Keratinocyte (primary cell): ENCODE measurements at regions not wholly inside any gene's neighbourhood (a gene's known extent, or its start where the extent isn't known, plus 50 kb on each side); places are given as distances from the start of the nearest gene placed in this dataset.

Experiments used
- DNase-seq: peaks from one replicate; pipeline ENCODE4 v3.0.0-alpha.2; 2011; ENCODE audit warnings: low read depth, missing footprints, low spot score
- FAIRE-seq: peaks from 2 replicates; lab custom pipeline; 2011; peaks lifted over from hg19 to GRCh38; lab: Jason Lieb, UNC
- H2AFZ ChIP-seq: 2 replicates; pipeline ENCODE4 v1.6.0; 2012; ENCODE audit warnings: low read length, control low read depth, inconsistent platforms; ENCODE audit not compliant: control insufficient read depth
- H3K27ac ChIP-seq: 2 replicates; pipeline ENCODE4 v1.5.1; 2011; ENCODE audit warnings: low read length; ENCODE audit not compliant: control insufficient read depth, insufficient read depth
- H3K27me3 ChIP-seq: 3 replicates; pipeline ENCODE4 v1.6.0; 2011; ENCODE audit warnings: low read length; ENCODE audit not compliant: control insufficient read depth, insufficient read depth; ENCODE audit errors: extremely low read depth
- H3K36me3 ChIP-seq, 2 experiments: 2 replicates in 1 of 2; 3 replicates in 1 of 2; pipeline ENCODE4 v1.5.1; 2011; ENCODE audit warnings: low read length in 2 of 2, mild to moderate bottlenecking in 1 of 2; ENCODE audit not compliant: control insufficient read depth in 2 of 2, insufficient read depth in 2 of 2; ENCODE audit errors: extremely low read depth in 1 of 2
- H3K4me1 ChIP-seq: 3 replicates; pipeline ENCODE4 v1.5.1; 2011; ENCODE audit warnings: low read length; ENCODE audit not compliant: control insufficient read depth, insufficient read depth; ENCODE audit errors: extremely low read depth
- H3K4me2 ChIP-seq: 3 replicates; pipeline ENCODE4 v1.6.0; 2011; ENCODE audit warnings: low read depth, low read length; ENCODE audit not compliant: control insufficient read depth, insufficient read depth; ENCODE audit errors: extremely low read depth
- H3K4me3 ChIP-seq, 3 experiments: fragments of 200-600 bp in 1 of 3; sonication (generic) in 1 of 3; 2 replicates in 2 of 3; 3 replicates in 1 of 3; pipeline ENCODE4 v1.5.1; 2011 to 2016; ENCODE audit warnings: low read length in 3 of 3, mild to moderate bottlenecking in 3 of 3, control low read depth in 2 of 3, inconsistent platforms in 1 of 3, low read depth in 1 of 3, mixed read lengths in 1 of 3, mixed run types in 1 of 3, moderate library complexity in 1 of 3; ENCODE audit not compliant: control insufficient read depth in 2 of 3, insufficient read depth in 2 of 3; ENCODE audit errors: extremely low read depth in 1 of 3
- H3K79me2 ChIP-seq: 2 replicates; pipeline ENCODE4 v1.6.0; 2012; ENCODE audit warnings: low read length; ENCODE audit not compliant: control insufficient read depth, insufficient read depth
- H3K9ac ChIP-seq: 3 replicates; pipeline ENCODE4 v1.6.0; 2011; ENCODE audit warnings: low read length; ENCODE audit not compliant: control insufficient read depth, insufficient read depth; ENCODE audit errors: extremely low read depth
- H3K9me1 ChIP-seq: 3 replicates; pipeline ENCODE4 v1.6.0; 2011; ENCODE audit warnings: low read length; ENCODE audit not compliant: control insufficient read depth, insufficient read depth; ENCODE audit errors: extremely low read depth
- H3K9me3 ChIP-seq: 2 replicates; pipeline ENCODE4 v1.5.1; 2012; ENCODE audit warnings: low read depth, low read length; ENCODE audit not compliant: control insufficient read depth
- H4K20me1 ChIP-seq: 3 replicates; pipeline ENCODE4 v1.6.0; 2011; ENCODE audit warnings: low read length; ENCODE audit not compliant: control insufficient read depth, insufficient read depth; ENCODE audit errors: extremely low read depth
- EZH2 ChIP-seq: IDR thresholded peaks from one replicate; pipeline ENCODE4 v1.6.1; 2012; ENCODE audit warnings: inconsistent platforms, mild to moderate bottlenecking, low read length, moderate library complexity
- dilution Hi-C: fragments of 300-500 bp; cut with MboI; formaldehyde crosslinking; loops from one replicate; pipeline ENCODE4 v1.7.0; 2020; ENCODE audit warnings: low sequenced_read_pairs; ENCODE audit not compliant: extremely low pct_ligation_motif_present
- TF ChIP-seq, protein P1 (sequence below), 3 experiments: IDR thresholded peaks in 1 of 3; conservative IDR thresholded peaks in 1 of 3; optimal IDR thresholded peaks in 1 of 3; 2 replicates in 2 of 3; 3 replicates in 1 of 3; pipeline versions ENCODE3 to v1.5.1; 2011; ENCODE audit warnings: low read length in 3 of 3, mild to moderate bottlenecking in 3 of 3, moderate library complexity in 2 of 3, control low read depth in 1 of 3, inconsistent platforms in 1 of 3; ENCODE audit not compliant: insufficient read depth in 2 of 3; ENCODE audit errors: extremely low read depth in 1 of 3

DNA sequence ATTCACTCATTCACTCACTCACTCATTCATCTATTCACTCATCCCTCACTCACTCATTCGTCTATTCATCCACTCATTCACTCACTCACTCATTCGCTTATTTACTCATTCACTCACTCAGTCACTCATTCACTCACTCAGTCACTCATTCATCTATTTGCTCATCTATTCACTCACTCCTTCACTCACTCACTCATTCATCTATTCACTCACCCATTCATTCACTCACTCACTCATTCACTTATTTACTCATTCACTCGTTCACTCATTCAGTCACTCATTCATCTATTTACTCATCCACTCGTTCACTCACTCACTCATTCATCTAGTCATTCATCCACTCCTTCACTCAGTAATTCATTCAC lies 128.2 kb downstream of the TTLL2 start:
- no peaks in the 10 kb centered on the region for H3K9me3 ChIP-seq
- no peak for DNase-seq
- no peaks in the 10 kb centered on the region for H3K36me3 ChIP-seq
- H3K79me2 ChIP-seq: no peaks in the 10 kb centered on the region
- no peaks in the 10 kb centered on the region for H4K20me1 ChIP-seq
- FAIRE-seq: no peak
- TF ChIP-seq, protein P1, sequence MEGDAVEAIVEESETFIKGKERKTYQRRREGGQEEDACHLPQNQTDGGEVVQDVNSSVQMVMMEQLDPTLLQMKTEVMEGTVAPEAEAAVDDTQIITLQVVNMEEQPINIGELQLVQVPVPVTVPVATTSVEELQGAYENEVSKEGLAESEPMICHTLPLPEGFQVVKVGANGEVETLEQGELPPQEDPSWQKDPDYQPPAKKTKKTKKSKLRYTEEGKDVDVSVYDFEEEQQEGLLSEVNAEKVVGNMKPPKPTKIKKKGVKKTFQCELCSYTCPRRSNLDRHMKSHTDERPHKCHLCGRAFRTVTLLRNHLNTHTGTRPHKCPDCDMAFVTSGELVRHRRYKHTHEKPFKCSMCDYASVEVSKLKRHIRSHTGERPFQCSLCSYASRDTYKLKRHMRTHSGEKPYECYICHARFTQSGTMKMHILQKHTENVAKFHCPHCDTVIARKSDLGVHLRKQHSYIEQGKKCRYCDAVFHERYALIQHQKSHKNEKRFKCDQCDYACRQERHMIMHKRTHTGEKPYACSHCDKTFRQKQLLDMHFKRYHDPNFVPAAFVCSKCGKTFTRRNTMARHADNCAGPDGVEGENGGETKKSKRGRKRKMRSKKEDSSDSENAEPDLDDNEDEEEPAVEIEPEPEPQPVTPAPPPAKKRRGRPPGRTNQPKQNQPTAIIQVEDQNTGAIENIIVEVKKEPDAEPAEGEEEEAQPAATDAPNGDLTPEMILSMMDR (optimal IDR thresholded peaks at IDR 0.05 in 1 of 3, IDR thresholded peaks at IDR 0.05 in 1 of 3, conservative IDR thresholded peaks at IDR 0.05 in 1 of 3; ENCODE audit: extremely low read depth in 1 of 3, insufficient read depth in 2 of 3, low read length in 3 of 3): no peak
- TF ChIP-seq EZH2: no peak
- H3K27ac ChIP-seq: no peak overlapping the region
- no peaks in the 10 kb centered on the region for H3K9me1 ChIP-seq
- dilution Hi-C loops: no loop called here
- no peaks in the 10 kb centered on the region for H3K27me3 ChIP-seq
- H3K4me2 ChIP-seq: no peak overlapping the region
- H3K4me1 ChIP-seq: no peaks in the 10 kb centered on the region
- H2AFZ ChIP-seq: no peak overlapping the region
- no peak overlapping the region for H3K9ac ChIP-seq
- no peak overlapping the region for H3K4me3 ChIP-seq

DNA sequence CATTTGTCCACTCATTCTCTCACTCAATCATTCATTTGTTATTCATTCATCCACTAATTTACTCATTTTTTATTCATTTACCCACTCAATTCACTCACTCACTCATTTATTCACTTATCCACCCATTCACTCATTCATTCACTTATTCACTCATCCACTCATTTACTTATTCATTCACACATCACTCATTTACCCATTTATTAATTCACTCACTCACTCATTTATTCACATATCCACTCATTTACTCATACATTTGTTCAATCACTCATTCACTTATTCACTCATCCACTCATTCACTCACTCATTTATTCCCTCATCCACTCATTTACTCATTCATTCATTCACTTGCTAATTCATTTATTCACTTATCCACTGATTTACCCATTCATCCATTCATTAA lies 129.1 kb downstream of the TTLL2 start:
- FAIRE-seq: no peak
- H3K4me1 ChIP-seq: no peaks in the 10 kb centered on the region

More for the DNA sequence above, 129.1 kb downstream of the TTLL2 start:
- Histone ChIP-seq H3K27ac (no peak overlapping the region), H3K9me1 (no peaks in the 10 kb centered on the region), H3K9me3 (no peaks in the 10 kb centered on the region), H3K4me2 (no peak overlapping the region), H3K79me2 (no peaks in the 10 kb centered on the region), H3K4me3 (no peak overlapping the region), H3K27me3 (no peaks in the 10 kb centered on the region), H3K36me3 (no peaks in the 10 kb centered on the region), H3K9ac (no peak overlapping the region), H4K20me1 (no peaks in the 10 kb centered on the region), H2AFZ (no peak overlapping the region)
- no peak for DNase-seq
- TF ChIP-seq, protein P1 (optimal IDR thresholded peaks at IDR 0.05 in 1 of 3, IDR thresholded peaks at IDR 0.05 in 1 of 3, conservative IDR thresholded peaks at IDR 0.05 in 1 of 3; ENCODE audit: extremely low read depth in 1 of 3, insufficient read depth in 2 of 3, low read length in 3 of 3): no peak
- TF ChIP-seq EZH2: no peak
- dilution Hi-C loops: no loop called here
